Occipital lobe (tissue), 1 donor: ENCODE measurements at regions not wholly inside any gene's neighbourhood (a gene's known extent, or its start where the extent isn't known, plus 50 kb on each side); places are given as distances from the start of the nearest gene placed in this dataset.

Source experiments
- DNase-seq: peaks from one replicate; lab custom pipeline; 2025; lab: John Stamatoyannopoulos, UW

DNA sequence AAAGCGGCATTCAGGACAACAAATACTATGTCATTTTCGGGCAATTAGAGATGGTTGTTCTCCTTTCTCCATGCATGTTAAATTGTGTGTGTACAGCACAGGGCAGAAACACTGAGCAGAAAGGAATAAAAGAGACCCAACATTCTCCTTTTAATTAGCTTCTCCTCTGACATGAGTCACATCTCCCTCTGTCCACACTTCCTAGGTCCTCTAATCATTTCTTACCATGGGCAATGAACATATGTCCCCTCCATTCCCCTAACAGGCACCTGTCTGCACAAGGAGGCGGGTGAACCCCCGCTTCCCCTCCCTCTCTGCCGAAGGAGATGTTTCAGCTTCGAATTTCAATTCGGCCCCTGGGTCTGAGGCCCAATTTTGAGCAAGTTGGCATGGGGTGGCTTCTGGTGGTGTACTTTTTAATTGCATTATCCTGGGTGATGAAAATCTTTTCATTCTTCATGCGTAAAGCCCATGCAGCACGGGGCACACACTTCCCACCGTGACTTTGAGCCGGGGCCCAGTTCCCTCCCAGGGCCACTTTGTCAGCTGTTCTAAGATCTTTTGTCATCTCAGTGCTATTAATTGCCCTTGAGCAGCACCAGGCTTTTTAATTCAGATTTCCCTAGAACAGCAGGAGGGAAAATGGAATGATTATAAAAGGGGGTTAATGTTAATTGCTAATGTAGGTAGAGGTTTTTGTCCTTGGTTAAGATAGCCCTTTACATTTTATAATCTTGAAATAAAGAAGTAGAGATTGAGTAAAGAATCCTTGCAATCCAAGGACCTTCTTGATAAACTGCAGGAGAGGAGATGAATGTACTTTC, 219.5 kb upstream of the NRP1 start:
- no peak for DNase-seq

DNA sequence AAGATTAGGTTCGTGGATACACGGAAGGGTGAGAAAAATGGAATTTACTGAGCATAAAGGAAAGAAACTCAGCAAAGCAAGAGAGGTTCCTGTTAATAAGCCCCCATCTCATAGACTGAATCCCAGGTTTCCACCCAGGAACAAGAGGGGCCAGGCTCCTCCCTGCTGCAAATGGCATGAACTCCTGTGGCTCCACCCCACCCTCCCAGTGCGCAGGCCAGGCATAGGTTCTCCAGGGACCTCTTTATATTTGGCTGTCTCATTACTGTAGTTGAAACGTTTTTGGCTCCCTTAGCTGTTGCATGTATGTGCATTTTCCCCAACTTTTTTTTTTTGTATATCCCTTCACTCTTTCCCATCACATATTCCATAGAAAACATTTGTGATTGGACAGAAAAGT, 217.8 kb upstream of the NRP1 start:
- no peak for DNase-seq

DNA sequence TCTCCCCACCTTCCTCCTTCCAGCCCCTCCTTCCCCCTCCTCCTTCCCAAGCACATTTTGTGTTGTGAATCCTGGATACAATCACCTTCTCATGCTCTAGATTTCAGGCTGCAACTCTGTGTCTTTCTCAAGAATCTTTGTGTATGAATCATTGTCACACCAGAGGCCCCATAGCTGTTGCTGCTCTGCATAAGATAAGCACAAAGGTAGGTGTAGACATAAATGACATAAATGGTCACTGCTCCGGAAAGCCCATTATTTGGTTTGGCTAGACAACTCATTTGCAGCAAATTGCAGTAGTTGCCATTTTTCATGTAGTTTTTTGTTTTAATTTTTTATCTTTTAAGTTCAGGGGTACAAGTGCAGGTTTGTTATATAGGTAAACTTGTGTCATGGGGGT, 216.3 kb upstream of the NRP1 start:
- no peak for DNase-seq

DNA sequence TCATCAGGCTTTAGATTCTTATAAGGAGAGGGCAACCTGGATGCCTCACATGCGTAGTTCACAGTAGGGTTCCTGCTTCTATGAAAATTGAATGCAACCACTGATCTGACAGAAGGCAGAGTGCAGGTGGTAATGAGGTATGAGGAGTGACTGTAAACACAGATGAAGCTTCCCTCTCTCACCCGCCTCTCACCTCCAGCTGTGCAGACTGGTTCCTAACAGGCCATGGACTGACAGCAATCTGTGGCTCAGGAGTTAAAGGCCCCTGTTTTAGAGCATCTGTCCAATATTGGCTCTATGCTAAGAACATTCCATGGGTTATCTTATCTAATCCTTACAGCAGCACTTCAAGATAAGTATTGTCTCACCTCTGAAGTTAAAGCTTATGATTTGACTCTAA, 213.5 kb upstream of the NRP1 start:
- no peak for DNase-seq

DNA sequence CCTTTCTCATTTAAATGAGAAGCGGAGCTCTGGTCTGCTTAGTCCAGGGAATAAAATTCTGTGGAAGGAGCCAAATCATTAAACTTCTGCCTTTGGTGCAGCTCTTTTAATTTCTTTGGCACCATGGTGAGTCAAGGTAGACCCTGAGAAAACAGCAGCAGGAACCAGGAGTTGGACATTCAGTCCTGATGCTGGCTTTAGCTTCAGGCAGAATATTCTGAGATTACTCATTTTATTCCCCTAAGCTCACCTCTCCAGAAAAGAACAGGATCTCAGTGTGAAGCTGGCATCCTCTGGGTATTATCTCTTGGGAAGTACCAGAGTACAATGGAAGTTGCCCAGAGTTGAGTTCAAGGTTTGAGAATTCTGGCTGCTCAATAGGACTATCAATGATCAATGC, 211.6 kb upstream of the NRP1 start:
- DNase-seq, result no peak

DNA sequence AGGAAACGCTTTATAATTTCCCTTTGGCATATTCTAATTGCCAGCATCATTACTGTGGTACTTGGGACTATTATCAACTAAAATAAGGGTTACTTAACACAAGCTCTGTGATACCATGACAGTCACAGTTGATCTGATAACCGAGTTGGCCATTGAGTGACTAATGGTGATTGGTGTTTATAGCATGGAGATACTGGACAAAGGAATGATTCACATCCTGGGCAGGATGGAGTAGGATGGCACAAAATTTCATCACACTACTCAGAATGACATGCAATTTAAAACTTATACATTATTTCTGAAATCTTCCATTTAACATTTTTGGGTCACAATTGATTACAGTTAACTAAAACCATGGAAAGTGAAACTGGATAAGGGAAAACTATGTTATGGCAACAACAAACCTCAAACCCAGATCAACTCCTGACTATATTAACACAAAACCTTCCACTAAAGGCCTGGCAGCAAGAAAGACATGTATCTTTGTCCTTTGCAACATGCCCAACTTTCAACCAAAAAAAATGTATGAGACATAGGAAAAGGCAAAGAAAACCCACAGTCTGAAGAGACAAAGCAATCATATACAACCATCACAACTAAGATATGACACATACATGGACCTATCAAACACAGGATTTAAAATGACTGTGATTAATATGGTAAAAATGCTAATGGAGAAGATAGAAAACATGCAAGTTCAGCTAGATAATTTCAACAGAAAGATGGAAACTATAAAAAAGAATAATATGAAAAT, 208.5 kb upstream of the NRP1 start:
- no peak for DNase-seq

DNA sequence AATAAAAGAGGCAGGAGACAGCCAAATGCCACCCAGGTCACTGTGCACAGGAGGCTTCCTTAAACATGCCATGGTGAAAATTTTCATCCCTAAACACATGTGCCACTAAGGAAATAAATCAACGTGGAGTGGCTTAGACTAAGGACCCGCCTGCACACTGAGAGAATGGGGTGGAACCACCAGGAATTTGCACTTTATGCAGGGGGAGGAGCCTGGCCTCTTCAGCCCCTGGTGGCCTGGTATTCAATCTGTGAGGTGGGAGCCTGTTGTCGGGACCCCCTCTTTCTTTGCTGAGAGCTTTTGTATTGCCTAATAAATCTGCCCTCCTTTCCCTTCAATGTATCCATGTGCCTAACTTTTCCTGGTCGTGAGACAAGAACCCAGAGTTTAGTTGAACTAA, 204.6 kb upstream of the NRP1 start:
- DNase-seq, result no peak

DNA sequence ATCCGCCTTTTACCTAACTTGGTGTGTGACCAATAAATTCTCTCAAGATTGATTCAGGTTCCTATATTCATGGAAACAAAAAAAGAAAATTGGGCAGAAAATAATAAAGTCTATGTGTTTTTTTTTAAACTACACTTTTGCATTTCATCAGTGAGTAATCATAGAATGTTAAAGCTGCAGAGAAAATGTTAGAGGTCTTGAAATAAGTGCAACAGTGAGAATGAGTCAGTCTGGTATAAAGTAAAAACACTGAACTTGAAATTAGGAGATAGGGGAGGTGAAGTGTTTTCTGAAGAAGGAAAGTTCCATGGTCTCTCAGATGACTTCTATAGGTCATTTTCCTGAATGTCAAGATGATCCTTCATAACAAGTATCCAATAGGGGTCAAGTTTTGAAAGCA, 202.6 kb upstream of the NRP1 start:
- DNase-seq, result no peak

DNA sequence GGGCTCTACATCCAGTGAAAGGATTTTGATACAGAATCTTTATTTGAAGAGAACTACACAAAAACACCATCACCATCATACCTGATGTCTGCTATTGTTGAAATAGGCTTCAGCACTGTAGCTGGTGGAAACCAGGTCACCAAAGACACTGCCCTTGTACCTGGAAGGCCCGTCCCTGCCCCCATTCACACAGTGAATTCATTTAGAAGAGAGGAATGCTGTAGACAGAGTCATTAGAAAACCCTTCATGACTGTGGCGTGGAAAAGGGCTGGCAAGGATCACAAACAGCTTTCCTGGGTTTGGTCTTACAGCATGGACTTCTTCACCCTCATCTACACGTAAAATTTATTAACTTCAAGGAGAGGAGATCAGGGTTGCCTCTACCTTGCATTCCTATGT, 202.0 kb upstream of the NRP1 start:
- no peak for DNase-seq

DNA sequence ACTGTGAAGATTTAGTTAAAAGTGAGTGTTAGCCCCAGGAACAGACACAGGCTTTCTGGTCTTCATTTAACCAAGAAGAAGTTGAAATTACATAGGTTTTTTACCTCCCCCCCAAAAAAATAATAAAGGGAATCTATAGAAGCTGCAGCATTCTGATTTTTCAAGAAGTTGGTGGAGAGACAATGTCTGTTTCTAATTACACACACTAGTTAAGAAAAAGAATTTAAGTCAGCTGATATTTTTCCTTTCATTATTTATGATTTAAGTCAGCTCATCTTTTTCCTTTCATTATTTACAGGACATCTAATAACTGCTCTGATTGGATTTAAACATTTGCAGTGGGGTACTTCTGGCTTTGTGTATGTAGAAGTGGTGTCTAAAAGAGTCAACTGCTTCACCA, 201.4 kb upstream of the NRP1 start:
- no peak for DNase-seq

DNA sequence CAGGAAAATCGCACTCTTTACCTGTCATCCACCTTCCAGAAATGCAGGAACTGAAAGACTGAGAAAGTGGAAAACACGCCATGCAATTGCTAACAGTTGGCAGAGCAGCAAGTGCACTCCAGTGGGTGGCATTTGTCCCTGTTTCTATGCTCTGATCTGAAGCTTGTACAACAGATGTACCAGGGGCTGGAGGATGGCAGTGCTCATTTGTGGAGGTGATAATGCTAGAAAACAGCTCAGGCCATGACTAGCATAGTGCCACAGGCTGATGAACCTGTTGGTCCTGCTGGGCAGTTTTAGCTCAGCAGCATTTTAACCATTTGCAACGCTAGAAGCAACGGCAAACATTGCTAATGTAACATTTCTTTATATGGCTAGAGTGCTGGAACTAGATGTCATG, 199.9 kb upstream of the NRP1 start:
- no peak for DNase-seq

DNA sequence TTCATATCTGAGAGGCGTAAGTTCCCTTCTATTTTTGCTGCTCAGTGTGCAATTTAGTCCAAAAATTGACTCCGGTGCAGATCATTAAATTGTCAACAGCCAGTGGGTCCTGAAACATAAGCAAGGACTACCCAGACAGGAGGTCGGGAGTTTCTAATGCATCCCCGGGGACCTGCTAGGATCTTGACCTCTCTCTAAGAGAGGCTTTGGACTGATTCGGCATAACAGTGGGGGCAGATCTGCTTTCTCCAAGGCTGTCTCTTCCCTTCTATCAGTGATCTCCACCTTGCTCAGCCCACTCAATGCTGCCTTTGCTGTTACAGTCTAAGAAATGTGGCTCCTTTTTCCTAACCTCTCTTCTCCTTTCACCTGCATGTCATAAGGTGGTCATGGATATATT, 199.1 kb upstream of the NRP1 start:
- DNase-seq, result no peak

DNA sequence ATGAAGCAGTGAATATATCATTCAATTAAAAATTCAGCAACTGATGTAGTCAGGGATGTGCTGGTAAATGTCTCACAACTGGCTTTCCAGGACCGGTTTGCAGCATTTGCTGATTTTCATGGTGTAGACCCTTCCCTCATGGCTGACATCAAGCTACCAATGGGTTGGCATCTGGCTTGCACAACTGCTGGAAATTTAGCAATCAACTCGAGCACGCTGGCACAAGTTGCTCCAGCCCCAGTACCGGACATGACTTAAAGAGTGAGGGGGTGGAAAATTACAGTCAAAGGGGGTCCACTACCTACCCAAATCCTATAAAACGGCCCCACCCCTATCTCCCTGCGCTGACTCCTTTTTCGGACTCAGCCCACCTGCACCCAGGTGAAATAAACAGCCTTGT, 198.4 kb upstream of the NRP1 start:
- no peak for DNase-seq

DNA sequence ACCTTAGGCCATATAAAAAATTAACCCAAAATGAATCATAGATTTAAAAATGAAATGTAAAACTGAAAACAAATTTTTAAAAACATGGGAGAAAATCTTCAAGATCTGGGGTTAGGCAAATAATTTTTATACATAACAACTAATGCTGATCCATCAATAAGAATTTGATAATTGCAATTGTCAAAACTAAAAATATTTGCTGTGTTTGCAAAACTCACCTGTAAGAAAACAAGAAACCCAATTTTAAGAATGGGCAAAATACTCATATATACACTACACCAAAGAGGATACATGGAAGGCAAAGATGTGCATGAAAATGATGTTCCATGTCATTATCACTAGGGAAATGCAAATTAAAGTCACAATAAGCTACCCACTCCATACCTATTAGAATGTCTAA, 194.8 kb upstream of the NRP1 start:
- no peak for DNase-seq

DNA sequence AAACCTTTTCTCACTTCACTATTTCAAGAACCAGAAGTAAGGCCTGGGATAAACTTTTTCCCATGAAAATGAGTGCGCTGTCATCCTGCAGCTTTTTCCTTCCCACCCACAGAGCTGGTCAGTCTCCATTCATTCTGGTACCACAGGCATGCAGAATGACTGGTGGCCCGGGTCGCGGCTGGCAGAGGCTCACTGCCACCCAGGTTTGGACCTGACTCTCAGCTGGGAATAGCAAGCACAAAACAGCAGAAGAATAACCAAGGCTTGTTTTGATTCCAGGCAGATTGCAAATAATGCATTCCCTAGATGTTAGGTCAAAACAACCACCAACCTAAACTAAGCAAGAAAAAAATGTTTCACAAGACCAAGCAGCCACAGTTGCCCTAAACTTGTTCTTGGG, 190.5 kb upstream of the NRP1 start:
- no peak for DNase-seq

DNA sequence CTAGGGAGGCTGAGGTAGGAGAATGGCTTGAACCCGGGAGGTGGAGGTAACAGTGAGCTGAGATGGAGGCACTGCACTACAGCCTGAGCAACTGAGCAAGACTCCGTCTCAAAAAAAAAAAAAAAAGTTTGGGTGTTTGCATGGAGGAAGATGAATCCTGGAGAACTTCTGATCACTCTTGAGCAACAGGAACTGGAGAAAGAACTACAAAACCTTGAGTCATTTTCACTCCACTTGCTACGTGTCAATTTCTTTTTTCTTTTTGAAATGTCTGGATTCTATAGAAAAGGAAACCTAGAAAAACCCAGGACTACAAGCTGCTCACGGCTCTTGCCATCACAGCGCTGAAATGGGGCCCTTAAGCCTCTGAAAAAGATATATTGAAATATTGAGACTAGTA, 189.6 kb upstream of the NRP1 start:
- no peak for DNase-seq

DNA sequence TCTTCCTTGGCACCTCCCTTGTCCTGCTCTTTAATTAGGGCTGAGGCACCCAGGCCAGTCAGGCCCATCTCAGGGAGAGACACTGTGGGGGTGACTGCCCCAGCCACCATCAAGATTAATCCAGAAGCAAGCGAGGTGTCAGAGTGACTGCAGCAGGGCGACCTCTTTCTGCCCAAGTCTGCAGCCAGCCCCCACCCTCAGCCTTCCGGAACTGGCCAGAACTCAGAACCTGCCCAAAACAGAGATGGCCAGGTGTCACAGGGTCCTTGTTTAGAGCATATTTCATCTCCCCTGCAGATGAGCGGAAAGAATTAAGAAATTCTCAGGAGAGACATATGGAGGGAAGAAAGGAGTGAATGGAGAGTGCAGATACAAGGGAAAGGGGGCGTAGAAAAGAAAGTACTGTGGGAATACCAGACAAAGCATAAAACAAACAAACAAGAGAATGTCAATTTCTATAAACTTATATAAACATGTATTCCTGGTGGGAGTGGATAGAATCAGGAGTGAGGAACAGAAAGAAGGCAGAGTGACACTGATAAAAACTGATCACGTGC, 188.8 kb upstream of the NRP1 start:
- DNase-seq, result no peak

DNA sequence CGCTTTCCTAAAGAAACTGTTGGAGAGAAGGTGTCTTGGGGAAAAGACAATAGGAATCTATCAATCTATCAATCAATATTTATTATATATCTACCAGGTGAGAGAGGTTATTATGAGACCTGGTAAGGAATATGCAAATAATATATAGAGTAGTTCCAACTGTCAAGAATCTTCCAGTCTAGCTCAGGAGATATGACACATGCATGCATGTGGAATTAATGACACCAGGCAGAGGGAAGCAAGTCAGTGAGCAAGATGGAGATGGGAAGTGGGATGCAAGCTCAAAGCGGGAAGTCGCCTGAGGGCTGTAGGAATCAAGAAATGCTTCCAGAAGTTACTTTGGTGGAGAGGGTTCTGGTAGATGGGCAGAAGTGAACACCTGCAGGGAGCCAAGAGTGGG, 187.4 kb upstream of the NRP1 start:
- DNase-seq, result no peak

DNA sequence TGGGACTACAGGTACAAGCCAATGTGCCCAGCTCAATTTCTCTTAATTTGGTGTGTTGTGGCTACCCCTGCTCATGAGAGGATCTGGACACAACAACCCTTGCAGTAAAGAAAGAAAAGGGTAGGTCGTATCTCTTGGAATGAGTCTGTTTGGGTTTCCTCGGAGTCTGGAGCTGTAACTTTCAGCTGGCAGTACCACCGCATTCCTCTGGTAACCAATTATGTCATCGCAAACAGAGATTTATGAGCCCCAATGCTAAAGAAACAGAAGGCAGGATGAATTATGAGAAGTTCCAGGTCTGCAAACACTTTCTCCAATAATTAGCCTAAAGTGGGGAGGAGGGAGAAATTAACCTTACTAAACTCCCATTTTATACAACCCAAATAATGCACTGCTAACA, 186.6 kb upstream of the NRP1 start:
- no peak for DNase-seq

DNA sequence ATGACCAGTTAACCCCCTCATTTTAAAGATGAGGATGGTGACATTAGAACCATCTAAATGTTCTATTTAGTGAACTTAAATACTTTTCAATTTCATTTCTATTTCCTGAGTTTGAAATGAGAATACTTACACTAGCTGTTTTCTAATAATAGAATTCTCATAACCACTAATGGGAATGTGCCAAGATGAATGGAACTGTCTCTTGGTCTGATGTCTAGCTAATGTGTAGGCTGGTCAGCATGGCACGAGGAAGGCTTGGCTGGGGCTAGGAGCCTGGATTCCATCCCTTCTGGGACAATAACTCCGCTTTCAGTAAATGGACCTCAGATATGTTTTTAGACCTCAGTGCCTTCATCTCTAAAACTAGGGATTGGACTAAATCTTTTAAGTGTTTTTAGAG, 185.8 kb upstream of the NRP1 start:
- DNase-seq, result no peak

DNA sequence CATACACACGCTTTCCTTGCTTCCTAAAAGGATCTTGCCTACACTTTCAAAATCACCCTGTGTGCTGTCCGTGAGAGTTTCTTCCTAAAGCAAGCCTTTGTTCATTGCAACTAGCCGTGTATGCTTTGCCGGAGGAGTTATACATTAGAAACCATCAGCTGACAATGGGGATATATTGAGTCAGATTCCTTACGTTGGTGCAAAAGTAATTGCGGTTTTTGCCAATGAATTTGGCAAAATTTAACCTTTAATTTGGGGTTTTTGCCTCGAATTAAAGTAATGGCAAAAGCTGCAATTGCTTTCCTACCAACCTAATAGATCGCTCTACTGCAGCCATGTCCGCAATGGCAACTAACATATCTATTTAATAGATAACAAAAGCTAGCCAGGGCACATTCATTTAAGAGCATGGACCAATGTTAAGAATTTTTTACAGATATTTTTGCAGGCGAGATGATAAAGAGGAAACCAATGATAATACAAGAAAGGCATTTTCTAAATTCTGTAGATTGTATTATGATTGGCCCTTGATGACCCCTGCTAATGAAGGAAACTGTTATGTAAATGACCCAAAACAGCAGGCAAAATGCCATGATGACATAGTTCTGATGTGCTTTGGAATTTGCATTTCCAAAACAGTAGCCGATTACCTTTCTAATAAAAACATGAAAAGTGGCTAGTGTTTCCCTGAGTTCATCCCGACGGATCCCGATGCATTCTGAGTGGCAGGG, 184.8 kb upstream of the NRP1 start:
- DNase-seq, result no peak

DNA sequence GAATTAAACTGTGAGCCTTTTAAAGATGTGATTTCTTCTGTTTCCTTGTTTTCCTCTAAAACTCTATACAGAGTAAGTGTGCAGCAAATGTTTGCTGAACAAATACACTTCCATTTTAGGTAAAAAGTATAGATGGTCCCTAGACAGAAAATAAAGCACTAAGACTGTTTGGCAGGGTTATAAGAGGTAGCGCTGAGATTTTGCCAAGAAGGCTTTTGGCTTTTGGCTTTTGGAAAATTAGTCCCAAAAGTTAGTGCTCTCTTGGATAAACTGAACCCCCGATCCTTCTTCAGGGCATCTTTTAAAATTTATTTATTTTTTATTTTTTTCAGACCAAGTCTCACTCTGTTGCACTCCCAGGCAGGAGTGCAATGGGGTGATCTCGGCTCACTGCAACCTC, 175.7 kb upstream of the NRP1 start:
- no peak for DNase-seq
